Hepatocyte (in vitro differentiated cells): ENCODE measurements at regions not wholly inside any gene's neighbourhood (a gene's known extent, or its start where the extent isn't known, plus 50 kb on each side); places are given as distances from the start of the nearest gene placed in this dataset.

Experiments used
- DNase-seq: peaks from one replicate; pipeline ENCODE4 v3.0.0-alpha.2; 2016; ENCODE audit warnings: low spot score
- H2AFZ ChIP-seq: fragments of 200-600 bp; sonication (generic); 2 replicates; pipeline ENCODE4 v1.6.0; 2016; ENCODE audit warnings: antibody characterized with exemption, mild to moderate bottlenecking
- H3K27ac ChIP-seq: fragments of 200-600 bp; sonication (generic); 2 replicates; pipeline ENCODE4 v1.5.1; 2016; ENCODE audit warnings: mild to moderate bottlenecking
- H3K27me3 ChIP-seq: fragments of 200-600 bp; sonication (generic); 2 replicates; pipeline ENCODE4 v1.6.1; 2016
- H3K36me3 ChIP-seq: fragments of 200-600 bp; sonication (generic); replicated peaks from 2 replicates; pipeline ENCODE4 v1.5.1; 2016; ENCODE audit warnings: low read depth; ENCODE audit not compliant: insufficient read depth
- H3K4me1 ChIP-seq: fragments of 200-600 bp; sonication (generic); 2 replicates; pipeline ENCODE4 v1.5.1; 2016; ENCODE audit warnings: mild to moderate bottlenecking, moderate library complexity; ENCODE audit not compliant: insufficient read depth
- H3K4me2 ChIP-seq: fragments of 200-600 bp; sonication (generic); 2 replicates; pipeline ENCODE4 v1.6.0; 2016
- H3K4me3 ChIP-seq: fragments of 200-600 bp; sonication (generic); 2 replicates; pipeline ENCODE4 v1.5.1; 2016; ENCODE audit warnings: mild to moderate bottlenecking
- H3K79me2 ChIP-seq: fragments of 200-600 bp; sonication (generic); 2 replicates; pipeline ENCODE4 v1.6.0; 2017; ENCODE audit warnings: mild to moderate bottlenecking
- H3K9me2 ChIP-seq: fragments of 200-600 bp; sonication (generic); replicated peaks from 2 replicates; pipeline ENCODE4 v1.6.0; 2017; ENCODE audit warnings: mild to moderate bottlenecking; ENCODE audit not compliant: insufficient read depth
- H3K9me3 ChIP-seq: fragments of 200-600 bp; sonication (generic); 2 replicates; pipeline ENCODE4 v1.5.1; 2016; ENCODE audit warnings: low read depth, mild to moderate bottlenecking
- H4K20me1 ChIP-seq: fragments of 200-600 bp; sonication (generic); 2 replicates; pipeline ENCODE4 v1.6.0; 2016; ENCODE audit warnings: mild to moderate bottlenecking; ENCODE audit not compliant: insufficient read depth, poor library complexity, severe bottlenecking
- EZH2 ChIP-seq: fragments of 200-600 bp; sonication (generic); IDR thresholded peaks from 2 replicates; pipeline ENCODE4 v1.6.1; 2016; ENCODE audit warnings: antibody characterized with exemption, mild to moderate bottlenecking, borderline replicate concordance
- EZH2phosphoT487 ChIP-seq: fragments of 200-600 bp; sonication (generic); IDR thresholded peaks from one replicate; pipeline ENCODE4 v1.6.1; 2018; ENCODE audit warnings: antibody characterized with exemption, mild to moderate bottlenecking, low read depth, moderate library complexity; ENCODE audit not compliant: unreplicated experiment, severe bottlenecking
- WGBS: methylation state at CpG from one replicate; pipeline ENCODE4 v1.1.6; 2016; ENCODE audit warnings: low lambda C conversion rate; ENCODE audit errors: missing lambda C conversion rate; 5-methylcytosine and 5-hydroxymethylcytosine counted together
- TF ChIP-seq, protein P1 (sequence below): fragments of 200-600 bp; sonication (generic); IDR thresholded peaks from 2 replicates; pipeline ENCODE4 v1.5.1; 2016; ENCODE audit warnings: antibody characterized with exemption, mild to moderate bottlenecking; ENCODE audit not compliant: poor library complexity

DNA sequence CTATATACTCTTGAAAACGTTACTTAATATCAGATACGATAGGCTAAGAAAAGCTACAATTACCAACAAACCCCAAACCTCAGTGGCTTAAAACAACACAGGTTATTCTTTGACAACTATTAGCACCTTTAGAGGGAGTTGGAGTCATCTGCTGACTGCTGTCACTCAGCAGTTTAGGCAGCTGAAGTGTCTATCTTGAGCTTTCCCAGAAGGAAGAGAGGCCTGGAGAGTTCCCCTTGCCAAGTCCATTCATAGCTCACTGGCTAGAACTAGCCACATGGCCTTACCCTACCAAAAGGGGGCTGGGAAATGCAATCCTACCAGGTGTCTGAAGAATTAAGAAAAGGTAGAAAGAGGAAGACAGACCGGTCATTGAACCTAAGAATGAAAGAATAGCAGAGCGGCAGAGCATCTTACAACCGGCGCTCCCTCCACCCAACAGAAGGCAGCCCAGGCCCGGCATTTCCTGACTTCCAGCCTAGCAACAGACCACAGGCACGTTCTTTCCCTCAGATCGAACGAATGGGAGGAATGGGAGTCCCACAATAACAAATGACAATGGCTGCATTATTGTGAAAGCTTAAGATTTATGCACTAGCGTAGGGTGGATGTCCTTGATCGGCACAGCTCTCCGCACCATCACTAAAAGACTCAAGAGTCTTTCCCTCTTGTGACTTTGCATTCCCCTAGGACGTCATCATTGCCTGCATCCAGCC, 211.2 kb upstream of the CTAGE1 start:
- Histone ChIP-seq H3K9me2 (no peaks in the 10 kb centered on the region), H3K4me1 (no peaks in the 10 kb centered on the region), H3K9me3 (no peaks in the 10 kb centered on the region), H3K27ac (no peak overlapping the region), H3K36me3 (no peaks in the 10 kb centered on the region), H3K27me3 (no peaks in the 10 kb centered on the region), H3K4me2 (no peak overlapping the region), H2AFZ (no peak overlapping the region), H4K20me1 (no peaks in the 10 kb centered on the region), H3K4me3 (no peak overlapping the region), H3K79me2 (no peaks in the 10 kb centered on the region)
- TF ChIP-seq, protein P1, sequence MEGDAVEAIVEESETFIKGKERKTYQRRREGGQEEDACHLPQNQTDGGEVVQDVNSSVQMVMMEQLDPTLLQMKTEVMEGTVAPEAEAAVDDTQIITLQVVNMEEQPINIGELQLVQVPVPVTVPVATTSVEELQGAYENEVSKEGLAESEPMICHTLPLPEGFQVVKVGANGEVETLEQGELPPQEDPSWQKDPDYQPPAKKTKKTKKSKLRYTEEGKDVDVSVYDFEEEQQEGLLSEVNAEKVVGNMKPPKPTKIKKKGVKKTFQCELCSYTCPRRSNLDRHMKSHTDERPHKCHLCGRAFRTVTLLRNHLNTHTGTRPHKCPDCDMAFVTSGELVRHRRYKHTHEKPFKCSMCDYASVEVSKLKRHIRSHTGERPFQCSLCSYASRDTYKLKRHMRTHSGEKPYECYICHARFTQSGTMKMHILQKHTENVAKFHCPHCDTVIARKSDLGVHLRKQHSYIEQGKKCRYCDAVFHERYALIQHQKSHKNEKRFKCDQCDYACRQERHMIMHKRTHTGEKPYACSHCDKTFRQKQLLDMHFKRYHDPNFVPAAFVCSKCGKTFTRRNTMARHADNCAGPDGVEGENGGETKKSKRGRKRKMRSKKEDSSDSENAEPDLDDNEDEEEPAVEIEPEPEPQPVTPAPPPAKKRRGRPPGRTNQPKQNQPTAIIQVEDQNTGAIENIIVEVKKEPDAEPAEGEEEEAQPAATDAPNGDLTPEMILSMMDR = no peak
- TF ChIP-seq EZH2 (no peak), EZH2phosphoT487 (no peak)
- 86% methylated on average over 14 of the region's 14 CpGs for WGBS
- DNase-seq = no peak

DNA sequence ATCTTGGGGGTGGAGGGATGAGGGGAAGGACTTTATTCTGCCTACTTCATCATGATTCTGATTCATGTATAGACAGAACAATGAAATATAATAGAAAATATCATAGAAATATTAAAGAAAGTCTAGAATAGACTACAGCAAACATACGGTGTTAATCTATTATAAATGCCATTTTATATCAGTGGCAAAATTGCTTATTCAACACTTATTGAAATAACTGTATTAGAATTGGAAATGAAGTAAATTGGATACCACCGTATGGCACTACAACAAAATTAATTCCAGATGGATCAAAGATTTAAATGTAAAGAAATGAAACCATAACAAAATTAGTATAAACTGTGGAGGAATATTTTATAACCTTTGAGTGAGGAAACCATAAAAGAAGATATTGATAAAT, 213.3 kb upstream of the CTAGE1 start:
- Histone ChIP-seq H4K20me1 (no peaks in the 10 kb centered on the region), H3K79me2 (no peaks in the 10 kb centered on the region), H3K9me3 (no peaks in the 10 kb centered on the region), H3K9me2 (no peaks in the 10 kb centered on the region), H3K4me1 (no peaks in the 10 kb centered on the region), H3K4me2 (no peak overlapping the region), H2AFZ (no peak overlapping the region), H3K27ac (no peak overlapping the region), H3K27me3 (no peaks in the 10 kb centered on the region), H3K36me3 (no peaks in the 10 kb centered on the region), H3K4me3 (no peak overlapping the region)
- DNase-seq = no peak
- WGBS = 92% methylated on average over 2 of the region's 2 CpGs
- TF ChIP-seq, protein P1 = no peak
- TF ChIP-seq EZH2 = no peak
- no peak for TF ChIP-seq EZH2phosphoT487

DNA sequence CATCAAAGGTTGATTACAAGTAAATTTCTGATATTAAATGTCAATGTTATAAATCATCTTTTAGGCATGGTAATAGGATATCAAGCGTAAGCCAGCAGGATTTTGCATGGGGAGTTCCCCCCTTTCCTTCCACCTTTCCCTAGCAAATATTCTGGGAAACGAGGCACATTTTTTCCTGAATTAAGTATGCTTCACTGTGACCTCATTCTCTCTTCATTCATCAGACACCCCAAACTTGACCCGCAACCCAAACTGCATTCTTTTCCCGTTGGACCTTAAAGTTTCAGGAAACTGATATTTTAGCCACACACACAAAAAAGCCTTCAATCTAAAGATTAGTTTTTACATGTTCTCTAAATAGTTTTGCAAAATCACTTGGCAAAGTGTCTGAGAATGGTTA, 214.5 kb upstream of the CTAGE1 start:
- 82% methylated on average over 4 of the region's 4 CpGs for WGBS
- Histone ChIP-seq H3K27me3 (no peaks in the 10 kb centered on the region), H3K9me3 (no peaks in the 10 kb centered on the region), H2AFZ (no peak overlapping the region), H3K9me2 (no peaks in the 10 kb centered on the region), H3K27ac (no peak overlapping the region), H4K20me1 (no peaks in the 10 kb centered on the region), H3K36me3 (no peaks in the 10 kb centered on the region), H3K4me2 (no peak overlapping the region), H3K4me1 (no peaks in the 10 kb centered on the region), H3K79me2 (no peaks in the 10 kb centered on the region), H3K4me3 (no peak overlapping the region)
- DNase-seq = no peak
- TF ChIP-seq EZH2phosphoT487 (no peak), EZH2 (no peak)
- TF ChIP-seq, protein P1 = no peak
